Hypothalamus (tissue), 51 donors: ENCODE measurements at regions not wholly inside any gene's neighbourhood (a gene's known extent, or its start where the extent isn't known, plus 50 kb on each side); places are given as distances from the start of the nearest gene placed in this dataset.
"Not testable (repeated sequence)": the region's sequence is repeated elsewhere in the genome, so short reads cannot be mapped to it uniquely, and the experiment has no call there.

ENCODE experiments used
- DNase-seq, 51 donors: peaks; one replicate each; lab custom pipeline; 2025; lab: John Stamatoyannopoulos, UW

- DNase-seq: no peak
Observed at GRCh38 chr9:16266648-16267276, 603.7 kb downstream of the BNC2 start.

DNA sequence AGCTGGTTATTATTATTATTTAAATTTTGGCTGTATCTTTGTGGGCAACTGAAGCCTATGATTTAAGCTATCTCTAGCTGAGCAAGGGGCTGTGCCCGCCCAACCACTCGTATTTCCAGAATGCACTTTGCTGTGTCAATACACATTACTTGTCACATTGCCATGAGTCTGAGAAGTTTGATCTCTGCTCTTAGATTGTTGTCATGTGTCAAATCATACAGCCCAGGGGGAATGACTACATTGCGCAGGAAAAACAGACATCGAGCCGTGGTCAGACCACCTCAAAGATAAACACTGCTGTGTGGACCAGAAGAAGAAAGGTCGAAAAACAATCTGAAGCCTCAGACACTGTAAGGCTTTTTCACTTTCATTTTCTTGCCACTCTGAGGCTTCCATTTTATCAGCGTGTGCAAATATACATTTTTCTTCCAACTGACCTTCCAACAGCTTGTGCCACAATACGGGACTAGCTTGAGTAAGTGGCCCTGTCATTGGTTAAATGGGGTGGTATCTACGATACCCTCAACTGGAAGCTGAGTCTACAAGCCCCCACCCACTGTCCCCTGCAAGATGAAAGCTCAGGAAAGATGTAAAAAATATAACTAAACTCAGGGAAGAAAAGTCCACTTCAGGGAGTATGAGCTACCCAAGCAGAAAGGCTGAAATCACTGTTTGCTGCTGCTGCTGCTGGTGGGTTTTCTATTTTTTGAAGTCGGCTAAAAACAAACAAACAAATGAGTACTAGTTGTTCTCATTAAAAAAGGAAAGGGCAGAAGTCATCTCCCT, 603.0 kb downstream of the BNC2 start:
- no peak for DNase-seq

GRCh38 chr9:16268067-16268881, 602.2 kb downstream of the BNC2 start:
- no peak for DNase-seq

DNA sequence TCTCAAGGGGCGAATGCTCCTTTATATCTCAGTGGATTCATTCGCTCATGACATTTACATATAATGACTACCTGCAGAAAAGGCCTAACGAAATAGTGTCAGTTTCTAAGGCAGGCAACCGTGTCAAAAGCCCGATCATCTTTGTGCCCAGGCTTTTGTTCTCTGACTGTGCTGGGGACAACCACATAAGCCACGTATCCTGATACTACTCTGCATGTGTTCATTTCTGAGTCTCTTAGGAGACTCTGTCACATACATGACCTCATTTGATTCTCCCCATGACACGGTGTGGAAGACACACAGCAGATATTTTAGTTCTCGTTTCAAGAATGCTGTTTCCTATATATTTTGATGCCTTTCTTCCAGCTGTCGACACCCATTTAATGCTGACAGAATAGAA, 598.5 kb downstream of the BNC2 start:
- no peak for DNase-seq

DNA sequence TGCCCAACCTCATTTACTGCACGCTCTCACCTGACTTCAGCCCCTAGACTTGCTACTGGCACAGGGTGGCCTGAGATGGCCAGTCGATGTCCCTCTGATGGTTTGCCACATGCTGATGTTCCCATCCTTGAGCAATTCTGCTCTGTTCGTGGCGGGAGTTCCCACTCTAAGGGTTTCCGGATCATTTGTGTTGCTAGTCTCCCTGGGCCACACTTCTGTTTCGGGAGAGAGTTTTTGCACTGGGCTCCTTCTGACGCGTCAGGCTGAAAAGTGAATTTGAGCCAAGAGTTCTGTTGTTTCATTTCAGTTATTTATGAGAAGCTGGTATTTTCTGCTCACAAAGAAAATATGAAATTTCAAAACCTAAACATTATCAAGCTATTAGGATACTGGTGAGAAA, 597.7 kb downstream of the BNC2 start:
- DNase-seq: no peak

DNA sequence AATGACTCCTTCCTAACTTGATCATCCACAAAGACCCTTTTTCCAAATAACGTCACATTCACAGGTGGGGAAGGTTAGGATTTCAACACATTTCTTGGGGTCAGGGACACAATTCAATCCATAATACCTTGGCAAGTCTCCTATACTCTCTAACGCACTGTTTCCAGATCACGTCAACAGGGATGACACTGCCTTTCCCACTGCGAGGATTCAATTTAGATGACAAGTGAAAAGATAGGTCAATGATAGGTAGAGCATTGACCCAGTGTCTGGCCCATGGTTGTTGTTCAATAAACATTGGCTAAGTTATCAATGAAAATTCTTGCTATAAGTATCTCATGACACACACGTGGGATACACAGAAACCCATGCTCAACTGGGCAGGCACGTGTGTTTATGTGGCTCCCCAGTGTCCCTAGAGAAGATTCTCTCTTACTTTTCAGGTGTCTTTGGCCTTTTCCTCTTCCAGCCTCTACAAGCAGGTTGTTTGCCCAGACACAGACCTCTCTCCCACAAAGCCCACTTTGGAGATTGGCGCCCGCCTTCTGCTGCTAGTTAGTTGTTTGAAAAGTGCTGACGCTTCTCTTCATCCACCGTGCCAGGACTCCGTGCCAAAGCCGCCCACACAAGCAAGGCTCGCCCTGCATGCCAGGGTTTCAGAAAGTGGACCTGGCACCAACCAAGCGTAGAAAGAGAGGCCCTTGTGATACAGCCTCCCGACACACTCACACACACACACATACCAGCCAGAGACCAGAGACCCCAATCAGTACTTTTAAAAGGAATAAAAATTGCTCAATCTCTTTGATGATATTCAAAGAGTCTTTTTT, 594.5 kb downstream of the BNC2 start:
- DNase-seq: peak in 38 of 51 donors; percentile 2 to 80 (median 44)

DNA sequence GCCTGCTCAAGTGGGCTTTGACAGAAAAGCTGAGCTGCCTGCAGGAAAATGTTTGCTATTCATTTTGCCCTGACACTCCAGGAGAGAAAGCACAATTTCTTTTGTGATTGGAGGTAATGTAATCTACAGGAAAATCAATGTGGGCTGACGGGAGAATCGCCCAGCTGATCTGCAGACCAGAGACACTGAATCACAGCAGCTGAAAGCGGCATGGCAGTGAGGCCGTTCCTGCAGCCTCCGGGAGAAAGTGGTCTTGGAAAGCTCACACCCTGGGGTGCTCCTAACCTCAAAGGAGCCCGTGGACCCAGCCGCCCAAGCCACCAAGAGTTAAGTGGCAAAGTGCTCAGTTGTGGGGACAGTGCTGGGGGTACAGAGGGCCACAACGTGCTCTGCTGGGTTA, 593.6 kb downstream of the BNC2 start:
- no peak for DNase-seq

DNA sequence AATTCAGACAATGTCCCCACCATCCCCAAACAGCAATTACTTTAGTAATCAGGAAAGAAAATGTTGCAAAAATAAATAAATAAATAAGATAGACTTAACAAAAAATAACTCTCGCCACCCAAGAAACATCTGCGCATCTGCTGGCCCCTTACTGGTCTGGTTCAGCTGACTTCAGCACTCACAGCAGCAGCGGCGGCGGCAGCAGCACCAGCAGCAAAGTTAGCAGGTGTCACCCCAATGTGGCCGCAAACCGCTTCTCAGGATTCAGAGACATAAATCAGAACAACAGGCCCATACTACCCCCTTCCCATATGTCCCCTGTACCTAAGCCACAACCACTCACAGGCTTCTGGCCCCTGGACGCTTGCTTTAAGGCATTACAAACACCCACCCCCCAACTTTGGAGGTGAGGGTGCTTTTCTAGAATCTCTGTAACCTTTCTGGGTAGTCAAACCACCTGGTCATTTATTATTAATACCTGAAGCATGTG, 593.0 kb downstream of the BNC2 start:
- DNase-seq: no peak

GRCh38 chr9:16278326-16278999, 592.0 kb downstream of the BNC2 start:
- DNase-seq: no peak

DNA sequence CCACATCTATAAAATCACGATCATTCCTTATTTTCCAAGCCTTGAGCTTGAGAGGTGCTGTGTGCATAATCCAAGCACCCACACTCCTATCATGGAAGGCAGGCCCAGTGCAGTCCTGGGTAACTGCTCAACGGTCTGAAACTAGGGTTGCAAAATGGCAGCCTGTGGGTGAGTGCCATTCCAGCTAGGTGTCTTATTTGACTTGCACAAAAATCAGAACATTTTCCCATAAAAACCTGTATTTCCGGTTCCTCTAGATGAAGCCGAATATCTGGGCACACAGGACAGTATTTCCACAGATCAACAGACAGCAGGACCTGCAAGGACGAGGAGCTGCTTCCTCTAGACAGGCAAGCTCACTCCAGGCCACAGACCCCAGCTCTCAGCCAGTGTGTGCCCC, 588.8 kb downstream of the BNC2 start:
- DNase-seq: no peak

DNA sequence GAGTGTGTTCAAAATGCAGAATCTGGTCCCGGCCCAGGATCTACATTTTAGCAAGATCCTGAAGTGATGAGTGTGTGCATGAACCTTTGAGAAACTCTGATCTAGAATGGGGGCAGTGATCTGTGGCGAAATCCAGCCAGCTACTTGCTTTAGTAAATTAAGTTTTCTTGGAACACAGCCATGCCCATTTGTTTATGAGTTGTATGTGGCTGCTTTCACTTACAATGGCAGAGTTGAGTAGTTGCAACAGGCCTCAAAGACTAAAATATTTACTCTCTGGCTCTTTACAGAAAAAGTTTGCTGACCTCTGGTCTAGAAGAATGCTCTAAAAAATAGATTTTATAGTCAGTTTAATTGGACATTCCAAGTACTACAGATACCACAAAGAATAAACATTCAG, 588.3 kb downstream of the BNC2 start:
- DNase-seq: no peak

DNA sequence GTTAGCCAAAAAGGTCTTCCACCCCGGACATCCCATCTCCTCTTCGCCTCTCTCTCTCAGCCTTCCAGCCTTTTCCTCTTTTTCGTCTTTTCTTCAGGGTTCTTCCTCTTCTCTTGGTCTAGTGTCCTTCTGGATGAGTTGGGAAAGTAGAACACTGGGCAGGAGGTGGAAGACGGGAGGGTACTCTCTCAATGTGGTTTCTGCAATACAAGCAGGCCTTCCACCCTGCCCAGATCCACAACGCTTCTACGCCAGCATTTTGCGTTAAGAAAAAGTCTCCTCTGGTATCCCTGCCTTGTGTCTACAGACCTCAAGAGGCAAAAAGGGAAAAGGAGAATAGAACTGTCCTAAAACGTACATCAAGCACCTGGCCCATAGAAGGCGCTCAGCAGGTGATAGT, 587.8 kb downstream of the BNC2 start:
- DNase-seq: no peak

DNA sequence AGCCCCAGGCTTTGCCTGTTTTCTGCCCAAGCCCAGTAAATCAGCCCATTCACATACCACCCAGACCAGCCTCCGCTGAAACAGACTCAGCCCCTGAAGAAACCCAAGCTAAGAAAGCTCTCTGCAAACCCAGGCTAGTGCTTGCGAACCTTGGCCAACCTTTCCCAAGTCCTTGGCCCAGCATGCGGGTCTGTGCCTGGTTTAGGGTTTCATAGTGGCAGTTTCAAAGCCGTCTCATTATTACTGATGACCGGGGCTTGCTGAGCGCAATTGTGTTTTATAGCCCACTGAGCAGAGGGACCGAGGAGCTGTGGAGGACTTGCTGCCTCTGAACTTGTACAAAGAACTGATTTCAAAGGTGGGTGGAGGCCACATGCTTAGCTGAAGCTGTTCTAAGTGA, 584.3 kb downstream of the BNC2 start:
- no peak for DNase-seq

GRCh38 chr9:16289639-16290038, 580.8 kb downstream of the BNC2 start:
- DNase-seq: no peak

- DNase-seq: no peak
Observed at GRCh38 chr9:16290169-16290568, 580.3 kb downstream of the BNC2 start.

DNA sequence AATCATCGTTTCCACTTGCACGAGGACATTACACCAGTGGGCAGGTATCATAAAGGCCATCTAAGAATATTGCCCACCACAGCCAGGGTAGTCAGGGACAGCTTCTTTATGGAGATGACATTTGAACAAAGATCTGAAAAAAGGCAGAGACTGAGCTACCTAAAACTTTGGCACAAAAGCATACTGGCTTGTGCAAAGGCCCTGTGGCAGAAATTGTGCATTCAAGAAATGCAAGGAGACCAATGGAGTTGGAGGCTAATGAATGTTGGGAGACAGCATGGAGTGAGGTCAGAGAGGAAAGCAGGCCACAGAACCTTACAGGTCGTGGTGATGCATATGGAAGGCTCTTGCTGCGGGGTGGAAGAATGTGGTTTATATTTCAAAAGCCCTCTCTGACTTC, 578.5 kb downstream of the BNC2 start:
- no peak for DNase-seq

GRCh38 chr9:16293610-16294009, 576.9 kb downstream of the BNC2 start:
- no peak for DNase-seq

DNA sequence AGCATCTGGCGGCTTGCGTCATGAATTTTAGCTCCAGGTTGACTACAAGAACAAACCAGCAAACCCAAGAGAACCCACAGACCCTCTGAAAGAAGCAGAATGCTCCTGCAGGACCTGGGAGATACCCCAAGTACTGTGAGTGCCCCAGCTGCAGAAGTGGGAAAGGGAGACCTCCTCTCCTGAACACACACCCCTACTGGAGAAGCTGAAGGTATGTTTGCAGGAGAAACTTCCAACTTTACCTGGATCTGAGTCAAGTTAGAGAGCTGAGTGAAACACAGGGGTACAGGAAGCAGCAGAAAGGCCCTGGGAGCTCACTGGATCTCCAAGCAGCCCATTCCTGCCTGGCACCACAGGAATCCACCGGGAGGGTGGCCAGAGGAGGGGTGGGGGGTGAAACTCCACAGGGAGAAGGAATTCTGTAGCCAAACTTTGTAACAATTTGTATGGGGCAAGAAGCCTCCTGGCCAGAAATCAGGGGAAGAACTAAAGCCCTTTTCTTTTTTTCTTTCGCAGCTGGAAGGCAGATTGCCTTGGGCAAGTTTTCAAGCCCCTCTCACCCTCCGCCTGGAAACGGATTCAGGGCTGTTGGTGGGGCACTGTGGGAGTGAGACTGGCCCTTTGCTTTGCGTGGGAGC, 576.2 kb downstream of the BNC2 start:
- DNase-seq: peak in 12 of 51 donors; percentile 7 to 57 (median 31)

GRCh38 chr9:16294940-16295339, 575.5 kb downstream of the BNC2 start:
- DNase-seq: not testable (repeated sequence)
